Gastrocnemius medialis (tissue), 4 donors: ENCODE measurements at regions not wholly inside any gene's neighbourhood (a gene's known extent, or its start where the extent isn't known, plus 50 kb on each side); places are given as distances from the start of the nearest gene placed in this dataset.

Experiments used
- CTCF ChIP-seq, 5 experiments: fragments of 450-650 bp in 3 of 5; fragments of 200-600 bp in 2 of 5; sonication (generic) in 2 of 5; IDR thresholded peaks in 4 of 5; conservative IDR thresholded peaks in 1 of 5; 1 replicate in 4 of 5; 2 replicates in 1 of 5; pipeline ENCODE4 v1.5.1; 2016 to 2019; ENCODE audit warnings: antibody characterized with exemption in 5 of 5, mild to moderate bottlenecking in 3 of 5, moderate library complexity in 3 of 5
- POLR2A ChIP-seq, 2 donors: fragments of 450-650 bp; IDR thresholded peaks; one replicate each; pipeline ENCODE4 v1.6.1; 2017; ENCODE audit warnings: antibody characterized with exemption in 2 of 2, mild to moderate bottlenecking in 2 of 2, moderate library complexity in 2 of 2

GRCh38 chr2:215685238-215685990 lies 249.5 kb upstream of the FN1 start:
- TF ChIP-seq CTCF (IDR thresholded peaks at IDR 0.05 in 4 of 5, conservative IDR thresholded peaks at IDR 0.05 in 1 of 5) (no peak), POLR2A (IDR thresholded peaks at IDR 0.05) (no peak)
